Ishikawa (cell line): ENCODE measurements at regions not wholly inside any gene's neighbourhood (a gene's known extent, or its start where the extent isn't known, plus 50 kb on each side); places are given as distances from the start of the nearest gene placed in this dataset.

ENCODE experiments used
- CEBPB ChIP-seq: IDR thresholded peaks from 2 replicates; pipeline ENCODE4 v1.6.1; 2012
- CREB1 ChIP-seq: IDR thresholded peaks from 2 replicates; pipeline ENCODE4 v1.6.1; 2012; ENCODE audit warnings: low read depth
- EGR1 ChIP-seq: IDR thresholded peaks from 2 replicates; pipeline ENCODE4 v1.6.1; 2012
- EP300 ChIP-seq: IDR thresholded peaks from 2 replicates; pipeline ENCODE4 v1.6.1; 2012; ENCODE audit warnings: borderline replicate concordance
- FOXM1 ChIP-seq: IDR thresholded peaks from 2 replicates; pipeline ENCODE4 v1.6.1; 2012; ENCODE audit warnings: low read depth, borderline replicate concordance
- RAD21 ChIP-seq: IDR thresholded peaks from 2 replicates; pipeline ENCODE4 v1.6.1; 2012; ENCODE audit warnings: low read depth
- REST ChIP-seq: IDR thresholded peaks from 2 replicates; pipeline ENCODE4 v1.6.1; 2012; ENCODE audit warnings: low read depth, mild to moderate bottlenecking
- TCF12 ChIP-seq: IDR thresholded peaks from 2 replicates; pipeline ENCODE4 v1.6.1; 2012; ENCODE audit warnings: low read depth
- TEAD4 ChIP-seq: IDR thresholded peaks from 2 replicates; pipeline ENCODE4 v1.6.1; 2012
- USF1 ChIP-seq: IDR thresholded peaks from 2 replicates; pipeline ENCODE4 v1.6.1; 2012
- YY1 ChIP-seq: IDR thresholded peaks from 2 replicates; pipeline ENCODE4 v1.6.1; 2012; ENCODE audit warnings: low read depth
- ZBTB7A ChIP-seq: IDR thresholded peaks from 2 replicates; pipeline ENCODE4 v1.6.1; 2012; ENCODE audit warnings: low read depth
- TF ChIP-seq, protein P1 (sequence below): IDR thresholded peaks from 2 replicates; pipeline ENCODE4 v1.6.1; 2012

- TF ChIP-seq CEBPB, result no peak
- no peak for TF ChIP-seq RAD21
- no peak for TF ChIP-seq REST
- TF ChIP-seq EGR1, result no peak
- no peak for TF ChIP-seq TCF12
- TF ChIP-seq ZBTB7A, result no peak
- TF ChIP-seq EP300, result peak; percentile 37; the same call in 1 of the 2 replicates
- TF ChIP-seq USF1, result no peak
- no peak for TF ChIP-seq FOXM1
- TF ChIP-seq TEAD4, result peak; percentile 81
- TF ChIP-seq, protein P1, sequence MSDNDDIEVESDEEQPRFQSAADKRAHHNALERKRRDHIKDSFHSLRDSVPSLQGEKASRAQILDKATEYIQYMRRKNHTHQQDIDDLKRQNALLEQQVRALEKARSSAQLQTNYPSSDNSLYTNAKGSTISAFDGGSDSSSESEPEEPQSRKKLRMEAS, result no peak
- no peak for TF ChIP-seq CREB1
- TF ChIP-seq YY1, result no peak
These were observed 200.2 kb downstream of the PLK2 start for GRCh38 chr5:58259685-58260152.
